GM12878 (cell line): ENCODE measurements at regions not wholly inside any gene's neighbourhood (a gene's known extent, or its start where the extent isn't known, plus 50 kb on each side); places are given as distances from the start of the nearest gene placed in this dataset.

Experiments
- CREM ChIP-seq: IDR thresholded peaks from 2 replicates; pipeline ENCODE4 v1.6.1; 2014; ENCODE audit warnings: antibody characterized with exemption, low read depth
- ETV6 ChIP-seq, 2 experiments: fragments of 450-650 bp in 1 of 2; IDR thresholded peaks in 1 of 2; conservative IDR thresholded peaks in 1 of 2; 2 replicates each; pipeline ENCODE4 v1.6.1; 2014; ENCODE audit warnings: antibody characterized with exemption in 1 of 2, borderline replicate concordance in 1 of 2, low read depth in 1 of 2, mild to moderate bottlenecking in 1 of 2, moderate library complexity in 1 of 2
- EZH2 ChIP-seq: IDR thresholded peaks from 2 replicates; pipeline ENCODE4 v1.6.1; 2012; ENCODE audit warnings: low read depth, mild to moderate bottlenecking, control low read depth, inconsistent platforms, low read length, borderline replicate concordance; ENCODE audit not compliant: control insufficient read depth
- NFIC ChIP-seq: IDR thresholded peaks from 2 replicates; pipeline ENCODE4 v1.6.1; 2012; ENCODE audit warnings: low read depth, mild to moderate bottlenecking, inconsistent platforms, low read length, moderate library complexity
- RFX5 ChIP-seq: IDR thresholded peaks from 2 replicates; pipeline ENCODE4 v1.6.1; 2011; ENCODE audit warnings: low read depth, low read length, improper control_type of control experiment
- ZNF384 ChIP-seq: IDR thresholded peaks from 2 replicates; pipeline ENCODE4 v1.6.1; 2012; ENCODE audit warnings: low read depth, mild to moderate bottlenecking, low read length, improper control_type of control experiment, borderline replicate concordance
- TF ChIP-seq, protein P1 (sequence below), 3 experiments: IDR thresholded peaks in 2 of 3; conservative IDR thresholded peaks in 1 of 3; 2 replicates each; pipeline ENCODE4 v1.5.1; 2011; ENCODE audit warnings: low read depth in 3 of 3, low read length in 3 of 3, mild to moderate bottlenecking in 3 of 3, control low read depth in 2 of 3, moderate library complexity in 2 of 3, inconsistent platforms in 1 of 3, mixed read lengths in 1 of 3; ENCODE audit not compliant: control insufficient read depth in 2 of 3, insufficient read depth in 1 of 3; ENCODE audit errors: extremely low read depth in 1 of 3

GRCh38 chrX:74015379-74016019, 163.0 kb upstream of the XIST start:
- TF ChIP-seq ETV6 (conservative IDR thresholded peaks at IDR 0.05 in 1 of 2, IDR thresholded peaks at IDR 0.05 in 1 of 2; ENCODE audit: borderline replicate concordance in 1 of 2, low read depth in 1 of 2), result no peak
- TF ChIP-seq, protein P1, sequence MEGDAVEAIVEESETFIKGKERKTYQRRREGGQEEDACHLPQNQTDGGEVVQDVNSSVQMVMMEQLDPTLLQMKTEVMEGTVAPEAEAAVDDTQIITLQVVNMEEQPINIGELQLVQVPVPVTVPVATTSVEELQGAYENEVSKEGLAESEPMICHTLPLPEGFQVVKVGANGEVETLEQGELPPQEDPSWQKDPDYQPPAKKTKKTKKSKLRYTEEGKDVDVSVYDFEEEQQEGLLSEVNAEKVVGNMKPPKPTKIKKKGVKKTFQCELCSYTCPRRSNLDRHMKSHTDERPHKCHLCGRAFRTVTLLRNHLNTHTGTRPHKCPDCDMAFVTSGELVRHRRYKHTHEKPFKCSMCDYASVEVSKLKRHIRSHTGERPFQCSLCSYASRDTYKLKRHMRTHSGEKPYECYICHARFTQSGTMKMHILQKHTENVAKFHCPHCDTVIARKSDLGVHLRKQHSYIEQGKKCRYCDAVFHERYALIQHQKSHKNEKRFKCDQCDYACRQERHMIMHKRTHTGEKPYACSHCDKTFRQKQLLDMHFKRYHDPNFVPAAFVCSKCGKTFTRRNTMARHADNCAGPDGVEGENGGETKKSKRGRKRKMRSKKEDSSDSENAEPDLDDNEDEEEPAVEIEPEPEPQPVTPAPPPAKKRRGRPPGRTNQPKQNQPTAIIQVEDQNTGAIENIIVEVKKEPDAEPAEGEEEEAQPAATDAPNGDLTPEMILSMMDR (IDR thresholded peaks at IDR 0.05 in 2 of 3, conservative IDR thresholded peaks at IDR 0.05 in 1 of 3; ENCODE audit: control insufficient read depth in 2 of 3, extremely low read depth in 1 of 3, insufficient read depth in 1 of 3, low read depth in 3 of 3, low read length in 3 of 3), result peak; percentile 76 to 97 (median 83)
- TF ChIP-seq EZH2, result no peak
- TF ChIP-seq RFX5, result 0 out of 2 replicates have a peak, but pooled peaks have one; percentile 71
- no peak for TF ChIP-seq ZNF384
- no peak for TF ChIP-seq CREM
- no peak for TF ChIP-seq NFIC
